ENCODE measurements at regions not wholly inside any gene's neighbourhood (a gene's known extent, or its start where the extent isn't known, plus 50 kb on each side); places are given as distances from the start of the nearest gene placed in this dataset.
A peak's percentile ranks its signal among the peaks of the same experiment; 100 is the strongest.

DNA sequence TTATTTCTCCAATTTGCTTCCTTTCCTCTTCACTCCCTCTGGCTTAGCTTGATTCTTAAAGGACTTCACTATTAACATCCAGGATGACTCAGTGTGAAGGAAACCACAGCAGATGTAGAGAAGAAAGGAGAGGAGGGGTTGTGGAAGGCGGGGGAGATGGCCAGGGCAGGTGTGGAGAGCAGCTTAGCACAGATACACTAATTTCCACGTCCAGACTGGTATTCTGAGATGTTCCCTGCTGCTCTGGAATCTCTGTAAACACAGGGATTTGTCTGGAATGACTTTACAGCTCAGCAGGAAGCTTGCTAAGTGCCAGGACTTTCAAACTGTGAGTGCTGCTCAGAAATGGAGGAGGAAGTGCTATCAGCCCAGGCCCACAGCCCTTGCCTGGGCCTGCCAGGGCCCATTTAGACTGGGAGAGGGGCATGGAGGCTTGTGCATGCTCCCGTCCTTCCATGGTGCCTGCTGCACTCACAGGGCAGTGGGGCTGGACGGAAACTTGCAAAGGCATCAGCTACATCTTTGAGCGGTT, 202.5 kb upstream of the DDHD1 start (continued):
- peak; percentile 25 for TF ChIP-seq TAF7 (optimal IDR thresholded peaks at IDR 0.05; ENCODE audit: borderline replicate concordance, low read depth, low read length)
- TF ChIP-seq CBX8 (IDR thresholded peaks at IDR 0.05; ENCODE audit: borderline replicate concordance, low read depth, low read length): no peak
- TF ChIP-seq POLR2A (IDR thresholded peaks at IDR 0.05; ENCODE audit: control extremely low read depth in 1 of 2, low read depth in 2 of 2, low read length in 2 of 2): peak in 1 of 2 experiments; percentile 81; a peak in 2 of 3 replicates
- TF ChIP-seq TBP (IDR thresholded peaks at IDR 0.05; ENCODE audit: low read depth, low read length): 0 out of 2 replicates have a peak, but pooled peaks have one; percentile 12
- peak; percentile 98 for TF ChIP-seq HDAC2 (IDR thresholded peaks at IDR 0.05; ENCODE audit: borderline replicate concordance in 1 of 2, low read depth in 2 of 2, low read length in 2 of 2)
- no peak for TF ChIP-seq RXRA (IDR thresholded peaks at IDR 0.05; ENCODE audit: insufficient read depth, low read depth, low read length)
- TF ChIP-seq YY1 (IDR thresholded peaks at IDR 0.05; ENCODE audit: low read depth, low read length): peak; percentile 89
- 0 out of 2 replicates have a peak, but pooled peaks have one; percentile 46 for TF ChIP-seq GABPA (IDR thresholded peaks at IDR 0.05; ENCODE audit: borderline replicate concordance, insufficient read depth, low read length)
- TF ChIP-seq SP2 (IDR thresholded peaks at IDR 0.05; ENCODE audit: low read length): no peak
- no peak for TF ChIP-seq SP4 (IDR thresholded peaks at IDR 0.05; ENCODE audit: low read length)
- no peak for TF ChIP-seq SAP30 (IDR thresholded peaks at IDR 0.05; ENCODE audit: insufficient read depth, insufficient replicate concordance, low read length)
- peak; percentile 96 for TF ChIP-seq TEAD4 (IDR thresholded peaks at IDR 0.05; ENCODE audit: low read depth, low read length)
- TF ChIP-seq CTCF (IDR thresholded peaks at IDR 0.05; ENCODE audit: control extremely low read depth in 1 of 3, insufficient read depth in 1 of 3, low read depth in 1 of 3, low read length in 3 of 3): no peak

Measured in H1 (cell line).